Stimulated activated CD8-positive, alpha-beta memory T cell treated with anti-CD3 and anti-CD28 coated beads, Interleukin-2, amount 100 ng/mL, for 48 hours (primary cell): ENCODE measurements at regions not wholly inside any gene's neighbourhood (a gene's known extent, or its start where the extent isn't known, plus 50 kb on each side); places are given as distances from the start of the nearest gene placed in this dataset.
"Not testable (repeated sequence)": the region's sequence is repeated elsewhere in the genome, so short reads cannot be mapped to it uniquely, and the experiment has no call there.

ENCODE experiments used
- DNase-seq, 2 donors: peaks; one replicate each; pipeline ENCODE4 v3.0.0-alpha.2; 2020; ENCODE audit warnings: low read depth in 2 of 2

GRCh38 chr18:1292167-1292566 lies 387.5 kb downstream of the ADCYAP1 start:
- DNase-seq, result no peak

GRCh38 chr18:1294229-1294628 lies 389.6 kb downstream of the ADCYAP1 start:
- DNase-seq, result no peak

GRCh38 chr18:1296237-1296636 lies 391.6 kb downstream of the ADCYAP1 start:
- DNase-seq, result no peak

GRCh38 chr18:1302861-1303260 lies 398.2 kb downstream of the ADCYAP1 start:
- DNase-seq, result no peak

- DNase-seq, result no peak
These were observed 399.8 kb downstream of the ADCYAP1 start for GRCh38 chr18:1304392-1304992.

GRCh38 chr18:1306641-1307040 lies 402.0 kb downstream of the ADCYAP1 start:
- DNase-seq, result no peak

- no peak for DNase-seq
These were observed 404.0 kb downstream of the ADCYAP1 start for GRCh38 chr18:1308686-1309085.

GRCh38 chr18:1311376-1311775 lies 406.7 kb downstream of the ADCYAP1 start:
- no peak for DNase-seq

- DNase-seq, result not testable (repeated sequence)
These were observed 430.7 kb downstream of the ADCYAP1 start for GRCh38 chr18:1335345-1335744.

- DNase-seq, result no peak
These were observed 446.3 kb downstream of the ADCYAP1 start for GRCh38 chr18:1350931-1351450.

GRCh38 chr18:1353025-1353424 lies 448.4 kb downstream of the ADCYAP1 start:
- DNase-seq, result no peak

GRCh38 chr18:1357724-1358123 lies 453.1 kb downstream of the ADCYAP1 start:
- DNase-seq, result no peak

GRCh38 chr18:1361936-1362335 lies 457.3 kb downstream of the ADCYAP1 start:
- DNase-seq, result no peak

GRCh38 chr18:1370552-1370951 lies 465.9 kb downstream of the ADCYAP1 start:
- no peak for DNase-seq

GRCh38 chr18:1371724-1372123 lies 467.1 kb downstream of the ADCYAP1 start:
- no peak for DNase-seq

- DNase-seq, result no peak
These were observed 478.8 kb downstream of the ADCYAP1 start for GRCh38 chr18:1383465-1383864.

GRCh38 chr18:1388468-1388867 lies 483.8 kb downstream of the ADCYAP1 start:
- not testable (repeated sequence) for DNase-seq

- DNase-seq, result no peak
These were observed 487.4 kb downstream of the ADCYAP1 start for GRCh38 chr18:1392046-1392445.

- no peak for DNase-seq
These were observed 488.4 kb downstream of the ADCYAP1 start for GRCh38 chr18:1392865-1393734.

GRCh38 chr18:1393929-1394328 lies 489.3 kb downstream of the ADCYAP1 start:
- DNase-seq, result no peak

GRCh38 chr18:1394426-1394825 lies 489.8 kb downstream of the ADCYAP1 start:
- DNase-seq, result no peak

- no peak for DNase-seq
These were observed 490.3 kb downstream of the ADCYAP1 start for GRCh38 chr18:1394966-1395365.

- no peak for DNase-seq
These were observed 503.7 kb downstream of the ADCYAP1 start for GRCh38 chr18:1408376-1408775.
